Stimulated activated naive CD8-positive, alpha-beta T cell treated with anti-CD3 and anti-CD28 coated beads, Interleukin-15, Interleukin-2, amounts not matched to agents 100 U/mL and 50 U/mL, for 24 hours (primary cell): ENCODE measurements at regions not wholly inside any gene's neighbourhood (a gene's known extent, or its start where the extent isn't known, plus 50 kb on each side); places are given as distances from the start of the nearest gene placed in this dataset.
A peak's percentile ranks its signal among the peaks of the same experiment; 100 is the strongest.

Source experiments
- ATAC-seq: fragments of 150-1000 bp; cut with Tn5 transposase; one replicate; pipeline ENCODE4 v1.10.0; 2021
- DNase-seq: peaks from one replicate; pipeline ENCODE4 v3.0.0; 2021

- no peak for DNase-seq
- no peak for ATAC-seq
Measured at GRCh38 chr6:53413326-53413725, 64.6 kb upstream of the ELOVL5 start.

DNA sequence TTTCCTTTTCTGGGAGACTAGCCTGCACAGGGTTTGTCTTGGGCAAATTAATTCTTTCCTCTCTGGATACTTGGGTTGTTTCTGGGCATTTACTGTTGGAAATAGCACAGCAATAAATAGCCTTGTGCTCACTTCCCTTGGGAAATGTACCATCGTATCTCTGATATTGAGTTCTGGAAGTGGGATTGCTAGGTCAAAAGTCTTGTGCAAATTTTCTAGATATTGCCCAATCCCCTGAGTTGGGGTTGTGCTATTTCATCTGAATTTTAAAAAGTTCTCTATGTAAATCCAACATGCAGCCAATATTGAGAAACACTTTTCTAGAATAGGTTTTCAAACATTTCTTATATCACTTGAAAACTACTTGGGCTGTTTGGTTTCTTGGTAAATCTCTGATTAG is 64.0 kb upstream of the ELOVL5 start:
- ATAC-seq (no peak), DNase-seq (no peak)

DNA sequence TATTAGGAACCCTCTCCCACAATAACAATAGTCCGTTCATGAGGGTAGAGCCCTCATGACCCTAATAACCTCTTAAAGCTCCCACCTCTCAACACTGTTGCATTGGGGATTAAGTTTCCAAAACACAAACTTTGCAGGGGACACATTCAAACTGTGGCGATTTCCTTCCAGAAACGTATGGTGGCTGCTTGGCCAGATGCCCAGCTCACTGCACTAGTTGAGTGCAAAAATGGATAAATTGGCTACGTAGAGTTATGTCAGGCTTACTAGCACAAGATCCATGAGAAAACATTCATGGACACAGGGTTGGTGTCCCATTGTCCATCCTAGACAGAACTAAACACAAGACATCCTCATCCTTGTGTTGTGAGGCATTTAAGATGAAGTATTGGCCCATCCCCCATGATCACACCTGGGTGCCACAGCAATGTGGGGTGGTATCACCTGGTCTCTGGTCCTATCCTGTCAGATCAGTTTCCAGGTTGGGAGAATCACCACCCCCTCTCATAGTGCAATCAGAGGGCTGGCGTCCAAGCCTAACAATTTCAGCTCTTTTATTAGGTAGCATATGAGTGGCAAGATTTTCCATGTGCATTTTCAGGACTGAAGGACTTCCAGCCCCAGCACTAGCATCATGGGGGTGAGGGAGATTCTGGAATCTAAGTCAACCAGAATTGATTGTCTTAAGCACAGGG is 63.4 kb upstream of the ELOVL5 start:
- DNase-seq, result no peak
- ATAC-seq, result no peak

- DNase-seq (no peak), ATAC-seq (no peak)
Measured at GRCh38 chr6:53411451-53411850, 62.7 kb upstream of the ELOVL5 start.

DNA sequence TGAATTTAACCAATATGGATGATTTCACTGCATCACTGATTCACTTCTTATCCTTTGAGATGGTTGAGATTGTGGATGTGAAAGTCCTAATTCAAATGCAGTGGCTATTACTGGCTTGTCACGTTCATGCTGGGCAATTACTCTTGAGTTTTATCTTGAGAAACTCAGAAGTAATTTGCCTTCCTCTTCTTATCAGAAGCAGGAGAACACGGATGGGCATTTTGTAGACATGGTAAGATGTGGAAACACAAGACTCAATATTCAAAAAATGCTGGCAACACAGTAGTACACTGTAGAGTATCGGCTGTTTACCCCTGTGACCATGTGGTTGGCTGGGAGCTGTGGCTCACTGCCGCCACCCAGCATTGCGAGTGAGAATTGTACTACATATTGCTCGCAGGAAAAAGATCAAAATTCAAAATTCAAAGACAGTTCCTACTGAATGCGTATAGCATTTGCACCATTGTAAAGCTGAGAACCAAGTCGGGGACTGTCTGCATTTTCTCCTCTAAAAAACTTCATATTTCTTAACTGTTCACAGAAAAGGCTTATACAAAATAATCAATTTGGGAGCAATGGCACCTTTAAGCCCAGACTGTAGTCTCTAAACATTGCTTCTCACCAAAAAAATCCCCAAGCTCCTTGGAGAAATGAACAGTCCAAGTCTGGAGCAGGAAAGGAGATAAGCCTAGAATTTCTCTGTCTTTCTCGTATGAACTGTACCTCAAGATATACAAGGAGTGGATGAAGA is 61.9 kb upstream of the ELOVL5 start:
- DNase-seq, result peak; percentile 54
- peak; percentile 89 for ATAC-seq

- no peak for ATAC-seq
- DNase-seq, result no peak
Measured at GRCh38 chr6:53408826-53409225, 60.1 kb upstream of the ELOVL5 start.

- no peak for ATAC-seq
- no peak for DNase-seq
Measured at GRCh38 chr6:53399027-53399344, 50.2 kb upstream of the ELOVL5 start.

- DNase-seq (no peak), ATAC-seq (no peak)
Measured at GRCh38 chr6:53398247-53399026, 49.7 kb upstream of the ELOVL5 start.
